HEK293 (cell line): ENCODE measurements at regions not wholly inside any gene's neighbourhood (a gene's known extent, or its start where the extent isn't known, plus 50 kb on each side); places are given as distances from the start of the nearest gene placed in this dataset.

Source experiments
- CTCF ChIP-seq: fragments of 450-650 bp; formaldehyde crosslinking; IDR thresholded peaks from 2 replicates; pipeline ENCODE4 v1.5.1; 2016; ENCODE audit warnings: missing biosample characterization, missing genetic modification characterization
- ZNF274 ChIP-seq, 2 experiments: fragments of 200-500 bp in 1 of 2; fragments of 450-650 bp in 1 of 2; sonication (Bioruptor generic) in 1 of 2; formaldehyde crosslinking in 1 of 2; IDR thresholded peaks; 2 replicates each; pipeline versions ENCODE4 v1.5.1 to v1.6.1; 2014 to 2016; ENCODE audit warnings: borderline replicate concordance in 1 of 2, inconsistent platforms in 1 of 2, low read length in 1 of 2, missing biosample characterization in 1 of 2, missing genetic modification characterization in 1 of 2

DNA sequence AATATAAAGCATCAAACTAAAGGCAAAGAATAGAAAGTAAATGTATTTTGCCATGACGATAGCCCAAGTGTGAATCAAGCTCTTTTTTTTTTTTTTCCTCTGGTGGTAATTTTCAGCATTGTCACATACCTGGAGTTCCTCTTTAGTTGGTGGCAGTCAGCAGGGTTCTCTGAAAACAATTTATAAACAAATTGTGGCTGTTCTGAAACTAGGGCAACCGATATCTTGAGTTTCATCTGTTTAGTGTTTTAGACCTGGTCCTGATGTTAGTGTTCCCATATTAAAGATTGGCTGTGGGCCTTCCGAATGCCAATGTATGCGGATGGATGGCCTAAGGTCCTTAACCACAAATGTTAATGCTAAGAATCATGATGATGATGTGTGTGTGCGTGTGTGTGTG, 713.1 kb downstream of the GATA3 start:
- TF ChIP-seq ZNF274 (IDR thresholded peaks at IDR 0.05; ENCODE audit: low read length) (no peak), ZNF274 (tag by site-specific recombination; IDR thresholded peaks at IDR 0.05; ENCODE audit: borderline replicate concordance) (no peak), CTCF (tag by site-specific recombination) (no peak)
